HFF-Myc (cell line): ENCODE measurements at regions not wholly inside any gene's neighbourhood (a gene's known extent, or its start where the extent isn't known, plus 50 kb on each side); places are given as distances from the start of the nearest gene placed in this dataset.

Source experiments
- DNase-seq: peaks from one replicate; pipeline ENCODE4 v3.0.0-alpha.2; 2011; ENCODE audit warnings: low read depth; ENCODE audit errors: extremely low read depth
- H3K4me3 ChIP-seq: replicated peaks from 2 replicates; pipeline ENCODE4 v1.5.1; 2011; ENCODE audit warnings: low read depth, mild to moderate bottlenecking, control low read depth, low read length
- TF ChIP-seq, protein P1 (sequence below): IDR thresholded peaks from 2 replicates; pipeline ENCODE4 v1.5.1; 2012; ENCODE audit warnings: mild to moderate bottlenecking, low read depth, low read length, control low read depth; ENCODE audit errors: missing control alignments

DNA sequence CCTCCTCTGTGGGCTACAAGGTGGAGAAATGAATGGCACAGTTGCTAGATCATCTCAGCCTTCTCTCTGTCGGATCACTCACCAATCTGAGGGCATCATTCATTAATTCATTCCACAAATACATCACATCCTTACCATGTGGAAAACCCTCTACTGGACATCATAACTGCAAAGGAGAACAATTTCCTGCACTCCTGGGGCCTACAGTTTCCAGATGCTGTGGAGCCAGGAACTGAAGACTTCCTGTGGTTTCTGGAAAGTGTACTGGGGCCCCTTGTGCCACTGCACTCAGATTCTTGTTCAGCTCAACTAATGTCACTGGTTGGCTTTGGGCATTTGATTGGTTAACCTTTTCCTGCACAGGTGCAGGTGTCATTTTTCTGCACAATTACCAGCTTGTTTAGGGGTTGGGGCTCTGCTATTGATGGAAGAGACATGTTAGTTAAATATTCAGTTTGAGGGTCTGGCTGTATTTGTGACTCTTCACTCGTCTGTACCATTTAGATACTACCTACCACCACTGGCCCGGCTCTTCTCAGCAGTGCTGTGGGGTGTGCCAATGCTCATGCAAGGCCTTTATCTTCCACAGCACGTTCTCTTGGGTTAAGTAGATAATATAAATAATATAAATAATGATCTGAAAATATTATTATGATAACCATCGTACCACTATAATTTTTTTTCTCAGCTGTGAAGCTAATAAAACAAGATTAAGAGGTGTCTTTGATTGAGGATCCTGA is 427.3 kb downstream of the TSN start:
- H3K4me3 ChIP-seq: no peak overlapping the region
- TF ChIP-seq, protein P1, sequence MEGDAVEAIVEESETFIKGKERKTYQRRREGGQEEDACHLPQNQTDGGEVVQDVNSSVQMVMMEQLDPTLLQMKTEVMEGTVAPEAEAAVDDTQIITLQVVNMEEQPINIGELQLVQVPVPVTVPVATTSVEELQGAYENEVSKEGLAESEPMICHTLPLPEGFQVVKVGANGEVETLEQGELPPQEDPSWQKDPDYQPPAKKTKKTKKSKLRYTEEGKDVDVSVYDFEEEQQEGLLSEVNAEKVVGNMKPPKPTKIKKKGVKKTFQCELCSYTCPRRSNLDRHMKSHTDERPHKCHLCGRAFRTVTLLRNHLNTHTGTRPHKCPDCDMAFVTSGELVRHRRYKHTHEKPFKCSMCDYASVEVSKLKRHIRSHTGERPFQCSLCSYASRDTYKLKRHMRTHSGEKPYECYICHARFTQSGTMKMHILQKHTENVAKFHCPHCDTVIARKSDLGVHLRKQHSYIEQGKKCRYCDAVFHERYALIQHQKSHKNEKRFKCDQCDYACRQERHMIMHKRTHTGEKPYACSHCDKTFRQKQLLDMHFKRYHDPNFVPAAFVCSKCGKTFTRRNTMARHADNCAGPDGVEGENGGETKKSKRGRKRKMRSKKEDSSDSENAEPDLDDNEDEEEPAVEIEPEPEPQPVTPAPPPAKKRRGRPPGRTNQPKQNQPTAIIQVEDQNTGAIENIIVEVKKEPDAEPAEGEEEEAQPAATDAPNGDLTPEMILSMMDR: no peak
- DNase-seq: no peak

DNA sequence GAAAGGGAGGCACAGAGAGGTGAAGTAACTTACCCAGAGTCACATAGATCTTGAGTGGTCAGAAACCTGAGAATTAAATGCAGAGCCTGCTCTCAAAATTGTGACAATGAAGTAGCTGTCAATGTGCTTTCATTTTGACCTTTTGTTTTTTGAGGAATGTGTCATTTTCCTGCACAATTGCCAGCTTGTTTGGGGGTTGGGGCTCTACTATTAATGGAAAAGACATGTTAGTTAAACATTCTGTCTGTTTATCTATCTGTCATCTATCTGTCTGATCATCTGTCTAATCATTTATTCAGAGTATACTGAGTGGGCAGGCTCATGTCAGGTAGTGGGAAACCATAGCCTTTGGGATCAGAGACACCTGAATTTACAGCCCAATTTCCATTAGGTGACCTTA is 428.4 kb downstream of the TSN start:
- TF ChIP-seq, protein P1: no peak
- H3K4me3 ChIP-seq: no peak overlapping the region
- DNase-seq: no peak

DNA sequence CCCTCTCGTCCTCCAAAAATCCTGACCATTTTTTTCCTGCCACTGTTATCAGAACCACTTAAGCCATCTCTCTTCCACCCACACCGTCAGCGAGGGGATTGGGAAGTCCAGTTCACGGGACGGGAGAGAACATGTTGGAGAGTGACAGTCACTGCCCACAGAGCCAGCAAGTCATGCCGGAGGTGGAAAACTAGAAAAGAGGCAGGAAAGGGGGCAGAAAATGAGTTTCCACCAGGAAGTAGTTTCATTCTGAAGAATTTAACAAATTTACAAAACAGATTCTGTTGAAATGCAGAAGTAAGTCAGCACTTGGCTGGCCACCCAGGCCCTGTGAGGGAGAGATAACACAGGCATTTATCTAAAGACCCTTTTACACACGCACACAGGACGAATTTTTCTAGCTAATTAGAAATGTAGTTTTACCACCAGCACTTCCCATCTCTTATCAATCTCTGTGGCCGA is 431.3 kb downstream of the TSN start:
- no peak overlapping the region for H3K4me3 ChIP-seq
- TF ChIP-seq, protein P1: no peak
- DNase-seq: no peak

DNA sequence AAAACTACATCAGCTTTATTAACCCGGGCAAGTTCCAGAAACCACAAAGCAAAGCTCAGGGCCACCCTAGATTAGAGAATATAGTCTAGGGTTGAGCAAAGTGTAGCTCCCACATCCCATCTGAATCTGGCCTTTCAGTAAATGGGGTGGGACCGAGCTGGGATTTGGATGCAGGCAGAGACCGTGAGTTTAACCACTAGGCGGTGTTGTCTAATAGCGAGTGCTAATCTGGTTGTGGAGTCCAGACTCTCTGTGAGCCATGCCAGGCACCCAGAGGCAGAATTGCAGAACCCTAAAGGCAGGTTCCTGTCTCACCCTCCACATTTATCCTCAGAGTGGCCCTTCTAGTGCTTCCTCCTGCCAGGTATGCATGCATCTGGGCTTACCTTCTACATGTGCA is 435.9 kb downstream of the TSN start:
- TF ChIP-seq, protein P1: no peak
- no peak for DNase-seq
- H3K4me3 ChIP-seq: no peak overlapping the region

DNA sequence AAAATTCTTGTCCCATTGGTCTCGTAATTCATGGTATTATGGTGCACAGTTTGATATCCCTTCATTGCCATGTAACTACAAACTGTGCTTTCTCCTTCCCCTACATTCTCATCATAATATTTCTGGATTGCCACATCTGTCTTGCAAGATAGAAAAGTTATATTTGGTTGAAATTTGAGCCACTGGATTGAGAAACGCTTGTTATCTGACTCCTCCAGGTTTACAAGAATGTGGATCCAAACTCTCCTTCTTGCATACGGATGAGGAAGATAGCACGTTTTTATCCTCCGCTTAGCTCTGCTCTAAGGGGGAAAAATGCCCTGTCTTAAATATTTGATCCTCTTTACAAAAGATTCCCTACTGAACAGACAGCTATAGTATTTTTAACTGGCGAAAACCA is 438.2 kb downstream of the TSN start:
- TF ChIP-seq, protein P1: no peak

DNA sequence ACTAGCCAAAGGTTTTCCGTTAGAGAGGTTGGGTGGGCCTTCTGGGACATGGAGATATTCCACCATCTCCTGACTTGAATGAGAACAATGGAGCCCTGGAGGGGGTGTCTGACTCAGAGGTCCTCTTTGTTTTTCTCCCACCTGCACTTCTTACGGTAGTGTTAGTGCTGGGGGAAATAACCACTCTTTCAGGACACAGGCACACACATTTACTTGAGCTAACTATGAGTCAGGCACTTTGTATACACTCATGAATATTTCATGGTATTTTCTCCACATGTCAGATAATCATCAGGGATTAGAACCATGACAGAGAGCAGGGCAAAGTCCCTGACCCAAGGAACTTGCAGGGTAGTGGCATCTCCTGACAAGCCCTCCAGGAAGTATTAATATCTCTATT is 439.1 kb downstream of the TSN start:
- no peak overlapping the region for H3K4me3 ChIP-seq
- TF ChIP-seq, protein P1: no peak
- no peak for DNase-seq

More for the DNA sequence above, 438.2 kb downstream of the TSN start:
- DNase-seq: no peak
- H3K4me3 ChIP-seq: no peak overlapping the region

DNA sequence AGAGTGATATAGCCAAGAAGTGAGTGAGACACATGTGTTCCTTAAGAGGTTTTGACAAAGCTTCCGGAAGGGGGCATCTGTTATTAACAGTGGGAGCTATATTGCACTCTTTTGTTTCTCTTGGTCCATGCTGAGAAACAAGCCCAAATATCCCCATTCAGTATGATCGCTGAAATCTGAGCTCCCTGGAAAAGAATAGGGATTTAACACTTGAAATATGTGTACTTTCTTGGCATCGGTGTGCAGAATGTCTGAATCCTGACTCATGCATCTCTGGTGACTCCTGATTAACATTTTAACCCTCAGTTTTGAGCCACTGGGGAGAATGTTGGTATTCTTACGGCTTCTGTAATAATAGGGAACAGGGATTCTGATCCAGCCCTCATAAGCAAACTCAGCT is 448.1 kb downstream of the TSN start:
- no peak for DNase-seq
- TF ChIP-seq, protein P1: no peak
- H3K4me3 ChIP-seq: no peak overlapping the region
